Activated CD8-positive, alpha-beta memory T cell treated with anti-CD3 and anti-CD28 coated beads, Interleukin-2, amount 50 U/mL, for 4 hours (primary cell): ENCODE measurements at regions not wholly inside any gene's neighbourhood (a gene's known extent, or its start where the extent isn't known, plus 50 kb on each side); places are given as distances from the start of the nearest gene placed in this dataset.

Source experiments
- DNase-seq: peaks from one replicate; pipeline ENCODE4 v3.0.0-alpha.2; 2020

DNA sequence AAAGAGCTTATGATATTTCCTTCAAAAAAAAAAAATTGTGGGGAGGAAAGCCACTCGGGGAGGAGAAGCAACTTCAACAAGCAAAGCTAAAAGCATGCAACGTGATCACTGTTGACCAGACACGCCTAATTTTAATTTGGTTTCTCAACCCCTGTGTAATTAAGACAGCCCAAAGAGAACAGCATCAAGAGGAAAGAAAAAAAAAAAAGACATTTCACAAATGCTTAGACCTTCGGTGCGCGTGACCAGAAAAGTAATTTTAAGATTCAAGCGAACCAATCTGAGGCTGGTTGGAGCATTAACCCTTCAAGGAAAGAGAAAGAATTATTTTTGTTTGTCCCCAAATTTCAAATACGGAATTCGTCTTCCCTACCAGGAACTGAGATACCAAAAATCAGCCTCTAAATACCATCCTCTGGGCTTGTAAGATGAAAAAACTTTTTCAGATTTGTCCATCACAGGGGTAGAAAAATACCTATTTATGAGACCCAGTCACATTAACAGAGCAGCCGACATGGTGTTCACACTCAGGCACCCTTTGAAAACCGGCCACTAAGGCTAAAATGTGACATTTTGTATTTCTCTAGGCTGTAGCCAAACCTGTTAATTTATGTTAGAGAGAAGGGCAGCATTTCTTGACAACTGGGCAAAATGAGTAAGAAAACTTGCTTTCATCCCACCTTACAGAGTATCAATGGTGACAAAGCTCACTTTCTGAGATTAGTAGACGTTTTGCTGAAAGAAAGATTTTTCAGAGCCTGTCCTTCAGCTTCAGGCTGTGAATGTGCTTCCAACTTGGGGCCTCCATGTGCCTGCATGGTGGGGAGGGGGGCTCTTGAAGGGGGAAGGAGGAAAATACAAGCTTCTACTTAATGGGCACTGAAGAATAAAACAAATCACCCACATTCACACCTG is 179.9 kb upstream of the KLF14 start:
- no peak for DNase-seq

DNA sequence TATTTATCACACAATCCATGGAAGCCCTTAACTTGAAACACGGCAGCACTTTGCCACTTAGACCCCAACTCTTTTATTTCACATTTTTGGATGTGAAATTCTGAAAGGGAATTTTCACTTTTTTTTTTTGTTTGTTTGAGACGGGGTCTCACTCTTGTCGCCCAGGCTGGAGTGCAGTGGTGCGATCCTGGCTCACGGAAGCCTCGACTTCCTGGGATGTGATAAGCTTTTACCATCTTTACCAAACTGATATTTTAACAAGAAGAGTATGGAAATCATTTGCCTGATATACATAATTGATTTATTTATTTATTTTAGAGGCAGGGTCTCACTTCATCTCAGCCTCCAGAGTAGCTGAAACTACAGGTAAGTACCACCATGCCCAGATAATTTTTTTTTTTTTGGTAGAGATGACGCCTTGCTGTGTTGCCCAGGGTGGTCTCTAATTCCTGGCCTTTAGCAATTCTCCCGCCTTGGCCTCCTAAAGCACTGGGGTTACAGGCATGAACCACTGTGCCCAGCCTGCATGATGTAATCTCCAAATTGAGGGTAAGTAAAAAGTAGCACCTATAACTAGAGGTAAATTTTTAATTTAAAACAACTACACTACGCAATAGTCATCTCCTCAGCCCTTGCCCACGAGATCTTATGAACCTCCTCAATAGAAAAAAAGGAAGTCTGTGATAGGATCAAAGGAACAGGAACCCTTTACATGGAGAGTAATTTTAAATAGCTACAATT is 180.7 kb upstream of the KLF14 start:
- DNase-seq, result no peak

DNA sequence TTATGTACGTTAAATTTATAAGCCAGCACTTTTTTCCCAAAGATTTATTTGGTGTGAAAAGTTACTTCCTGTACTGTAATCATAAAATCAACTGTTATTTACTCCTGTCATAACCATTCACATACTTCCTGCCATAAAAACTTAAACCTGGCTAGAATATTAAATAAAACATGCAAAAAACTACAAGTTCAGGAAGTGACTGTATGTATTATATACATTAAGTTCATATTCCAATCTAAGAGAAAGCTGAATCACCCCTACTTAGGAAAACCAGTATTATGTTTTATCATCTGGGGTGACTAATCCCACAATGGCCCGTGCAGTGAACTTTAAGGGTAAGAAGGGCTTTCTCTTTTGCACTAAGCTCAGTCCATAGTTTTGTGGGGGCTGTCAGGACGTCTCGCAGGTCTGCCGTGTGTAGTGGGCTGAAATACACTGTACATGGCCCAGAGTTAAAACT is 183.7 kb upstream of the KLF14 start:
- DNase-seq, result no peak

DNA sequence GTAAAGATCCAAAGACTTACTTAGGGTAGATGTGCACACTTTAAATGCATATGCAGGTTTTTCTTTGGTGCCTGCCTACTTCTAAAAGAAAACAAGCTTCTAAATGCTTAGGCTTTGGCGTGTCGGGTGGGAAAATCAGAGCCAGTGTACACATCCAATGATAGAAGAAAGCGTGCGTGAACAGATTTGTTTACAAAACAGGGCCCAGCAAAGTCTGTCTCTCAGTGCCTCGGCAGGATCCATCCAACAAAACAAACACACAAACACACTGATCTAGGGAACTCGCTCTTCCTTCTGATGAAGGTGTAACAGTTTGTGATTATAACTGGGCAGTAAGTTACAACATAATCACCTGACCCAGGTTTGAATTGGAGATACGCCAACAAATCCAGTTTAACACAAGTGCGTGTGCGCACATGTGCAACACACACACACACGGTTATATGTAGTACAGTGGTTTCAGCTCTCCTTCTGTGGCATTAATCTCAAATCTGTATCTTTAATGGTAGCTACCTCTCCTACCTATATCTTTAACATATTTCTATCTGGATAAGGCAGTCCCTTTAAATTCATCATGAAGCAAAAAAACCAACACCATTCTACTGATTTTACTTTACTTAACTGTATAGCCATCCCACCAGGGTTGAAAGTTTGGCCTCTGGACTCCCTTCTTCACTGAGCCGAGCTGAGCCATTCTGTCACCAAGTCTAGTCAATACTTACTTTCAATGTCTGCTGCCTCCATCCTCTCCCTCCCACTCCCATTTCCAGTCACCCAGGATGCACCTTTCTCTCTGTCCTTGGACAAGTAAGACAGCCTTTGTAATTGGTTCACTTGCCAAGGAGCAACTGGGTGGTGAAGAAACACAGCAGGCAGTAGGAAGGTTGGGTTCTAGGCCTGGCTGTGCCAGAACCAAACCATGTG is 184.4 kb upstream of the KLF14 start:
- no peak for DNase-seq

DNA sequence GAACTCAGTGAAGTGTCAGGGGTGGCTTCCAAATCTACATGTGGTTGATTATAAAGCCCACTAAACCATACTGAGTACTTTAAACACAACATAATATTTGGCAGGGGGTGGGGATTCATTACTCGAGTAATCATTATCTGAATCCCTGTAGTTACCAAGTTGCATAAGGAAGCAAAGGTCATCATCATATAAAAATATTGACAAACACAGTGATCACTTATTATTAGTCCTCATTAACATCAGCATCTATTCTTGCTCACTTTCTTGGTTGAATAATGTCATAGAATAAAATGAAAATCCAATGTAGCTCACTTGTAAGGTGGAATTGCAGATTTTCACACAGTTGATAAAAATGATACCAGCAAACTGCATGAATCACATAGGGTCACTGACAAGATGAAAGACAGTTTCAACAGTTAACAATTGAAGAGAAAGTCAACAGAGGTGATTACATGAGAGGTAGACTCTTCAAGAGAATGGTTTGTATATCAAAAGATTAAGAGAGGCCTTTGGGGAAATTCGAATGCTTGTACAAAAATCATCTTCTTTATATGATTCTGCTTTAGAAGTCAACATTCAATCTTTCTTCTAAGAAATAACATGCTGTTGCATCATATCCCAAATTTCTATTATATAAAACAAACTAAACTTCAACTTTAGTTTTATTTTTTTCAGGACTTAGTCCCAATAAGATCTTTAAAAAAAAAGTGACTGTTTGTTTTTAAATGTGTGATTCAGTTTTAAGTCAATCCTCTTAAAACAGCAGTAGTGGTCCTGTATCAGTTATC is 185.5 kb upstream of the KLF14 start:
- DNase-seq, result no peak

DNA sequence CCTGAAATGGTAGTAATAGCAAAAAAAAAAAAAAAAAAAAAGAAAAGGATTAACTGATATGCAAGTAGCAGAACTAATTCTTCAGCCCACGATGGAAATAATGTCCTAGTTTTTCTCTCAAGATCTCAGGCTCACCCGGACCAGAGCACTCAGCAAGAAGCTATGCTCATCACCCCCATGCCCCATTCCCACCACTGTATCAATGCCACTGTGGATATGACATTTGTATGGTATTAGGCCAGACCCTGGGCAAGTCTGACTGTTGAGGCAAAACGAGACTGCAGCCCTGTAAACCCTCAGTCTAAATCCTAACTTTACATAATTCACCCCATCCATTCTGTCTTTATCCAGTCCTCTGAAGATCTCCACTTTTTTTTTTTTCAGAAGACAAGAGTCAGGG is 186.1 kb upstream of the KLF14 start:
- DNase-seq, result no peak

DNA sequence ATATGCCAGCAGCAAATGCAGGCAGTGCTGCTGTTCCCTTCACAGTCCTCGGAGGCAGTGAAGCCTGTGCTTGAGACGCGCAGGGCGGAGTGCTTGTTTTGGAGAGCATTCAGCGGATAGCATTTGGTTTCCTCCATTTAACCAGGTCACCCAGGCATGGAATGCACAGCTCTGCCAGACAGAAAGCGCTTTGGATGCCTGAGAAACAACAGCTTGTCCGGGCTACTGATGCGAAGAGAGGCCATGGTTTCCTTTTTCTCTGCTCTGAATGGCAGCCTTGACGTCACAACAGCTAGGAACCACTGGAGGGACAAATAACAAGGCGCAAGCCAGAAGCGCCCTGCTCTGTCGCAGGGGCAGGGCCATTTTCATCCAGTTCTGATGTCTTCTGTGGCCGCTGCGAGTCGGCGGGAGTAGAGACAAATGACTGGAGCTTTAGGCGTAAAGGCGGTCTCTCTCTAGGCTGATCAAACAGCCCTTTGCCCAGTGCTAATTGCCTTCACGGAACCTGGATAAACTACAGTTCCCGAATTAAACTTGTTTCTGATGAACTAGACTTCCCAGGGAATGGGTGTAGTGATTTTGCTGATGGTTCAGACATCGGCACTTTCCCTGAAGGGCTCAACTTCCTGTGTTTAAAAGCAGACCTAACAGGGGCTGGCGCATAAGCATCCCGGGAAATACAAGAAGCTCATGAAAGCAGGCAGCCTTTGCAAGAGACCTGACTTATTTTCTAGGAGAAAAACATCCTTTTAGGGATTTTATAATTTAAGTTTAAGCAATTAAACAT is 187.6 kb upstream of the KLF14 start:
- DNase-seq, result no peak

DNA sequence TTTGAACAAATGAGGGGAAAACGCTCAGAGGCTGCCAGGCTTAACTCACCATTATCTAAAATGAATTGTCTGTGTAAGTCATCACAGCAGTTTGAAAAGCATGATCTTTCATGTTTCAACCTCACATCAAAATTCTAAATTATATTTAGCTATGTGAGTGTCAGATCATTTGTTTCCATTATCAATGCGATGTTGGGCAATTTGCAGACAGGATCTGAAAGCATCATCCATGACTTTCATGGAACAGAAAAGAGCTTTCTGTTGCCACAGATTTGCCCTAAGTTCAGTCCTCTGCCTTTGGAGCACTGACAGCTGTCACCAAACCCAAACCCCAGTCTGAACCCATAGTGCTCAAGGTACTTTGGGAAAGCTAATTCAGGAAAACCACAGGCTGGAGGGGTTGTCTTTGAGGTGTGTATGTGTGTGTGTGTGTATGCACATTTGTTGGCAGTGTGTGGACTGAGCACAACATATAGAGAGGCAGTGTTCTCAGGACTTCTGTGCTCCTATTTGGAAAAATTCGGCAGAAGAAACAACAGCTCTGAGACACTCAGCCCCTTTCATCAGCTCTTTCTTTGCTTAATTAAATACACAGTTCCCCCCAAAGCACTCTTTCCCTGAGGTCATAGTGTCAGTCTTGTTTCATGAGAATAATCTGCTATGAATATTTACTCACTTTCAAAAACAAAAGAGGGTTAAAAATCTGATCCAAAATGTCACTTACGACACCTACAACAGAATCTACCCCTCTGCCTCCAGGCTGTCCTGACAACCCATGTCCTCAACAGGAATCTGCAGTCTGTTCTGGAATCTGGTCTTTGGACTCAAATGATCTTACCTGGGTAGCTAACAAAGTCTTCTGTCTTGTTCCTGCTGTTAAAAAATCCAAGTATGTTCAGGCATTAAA is 188.5 kb upstream of the KLF14 start:
- DNase-seq, result no peak

DNA sequence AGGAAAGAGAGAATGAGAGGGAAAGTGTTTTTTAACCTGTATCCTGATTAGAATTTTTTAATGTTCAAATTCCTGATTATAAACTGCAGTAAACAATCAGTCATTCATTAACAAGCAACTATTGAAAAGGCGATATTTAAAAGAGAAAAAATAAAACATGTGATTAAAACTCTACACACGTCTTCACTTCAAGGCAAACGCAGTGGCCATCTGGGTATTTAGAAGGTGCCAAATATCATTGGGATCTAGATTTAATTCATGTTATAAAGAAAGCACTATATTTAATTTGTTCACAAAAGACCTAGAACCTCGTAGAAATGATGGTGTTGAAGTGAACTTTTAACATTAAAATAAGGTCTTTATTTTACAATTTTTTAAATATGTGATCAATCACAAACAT is 189.4 kb upstream of the KLF14 start:
- no peak for DNase-seq

DNA sequence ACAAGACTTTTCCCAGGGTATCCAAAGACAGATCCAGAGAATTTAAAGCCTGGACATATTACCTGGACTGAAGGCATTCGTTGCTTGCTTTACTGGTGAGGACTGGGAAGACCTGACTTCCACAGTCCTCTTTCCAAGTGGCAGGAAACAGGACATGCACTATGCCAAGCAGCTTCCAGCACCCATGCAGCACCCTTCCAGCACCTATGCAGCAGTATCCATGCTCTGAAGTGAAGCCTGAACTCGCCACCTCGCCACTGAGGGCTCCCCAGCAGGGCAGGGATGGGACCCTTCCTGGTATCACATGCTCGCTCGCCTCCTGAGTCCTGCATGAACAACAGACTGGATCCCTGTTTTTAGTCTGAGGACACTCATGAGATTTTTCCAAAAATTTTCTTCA is 189.9 kb upstream of the KLF14 start:
- DNase-seq, result no peak

DNA sequence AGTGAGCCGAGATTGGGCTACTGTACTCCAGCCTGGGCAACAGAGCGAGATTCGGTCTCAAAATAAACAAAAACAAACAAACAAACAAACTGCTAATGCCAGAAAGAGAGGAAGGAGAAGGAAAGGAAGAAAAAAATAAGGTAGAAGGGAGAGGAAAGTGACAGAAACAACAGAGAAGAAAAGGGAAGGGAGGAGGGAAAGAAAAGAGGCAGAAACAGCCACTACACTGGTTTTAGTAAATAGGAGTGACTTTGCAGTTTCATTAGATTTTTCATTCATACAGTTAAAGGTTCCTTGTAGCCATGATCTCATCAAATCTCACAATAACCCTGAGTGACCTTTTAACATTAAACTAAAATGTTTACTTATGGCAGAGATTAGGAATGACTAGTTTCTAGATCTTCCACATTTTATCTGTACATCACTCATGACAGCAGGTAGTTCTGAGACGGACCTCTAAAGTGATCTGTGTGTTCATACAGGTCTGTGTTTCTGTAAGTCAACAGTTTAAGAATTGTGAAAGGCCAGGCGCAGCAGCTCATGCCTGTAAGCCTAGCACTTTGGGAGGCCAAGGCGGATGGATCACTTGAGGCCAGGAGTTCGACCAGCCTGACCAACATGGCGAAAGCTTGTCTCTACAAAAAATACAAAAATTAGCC is 191.3 kb upstream of the KLF14 start:
- no peak for DNase-seq

DNA sequence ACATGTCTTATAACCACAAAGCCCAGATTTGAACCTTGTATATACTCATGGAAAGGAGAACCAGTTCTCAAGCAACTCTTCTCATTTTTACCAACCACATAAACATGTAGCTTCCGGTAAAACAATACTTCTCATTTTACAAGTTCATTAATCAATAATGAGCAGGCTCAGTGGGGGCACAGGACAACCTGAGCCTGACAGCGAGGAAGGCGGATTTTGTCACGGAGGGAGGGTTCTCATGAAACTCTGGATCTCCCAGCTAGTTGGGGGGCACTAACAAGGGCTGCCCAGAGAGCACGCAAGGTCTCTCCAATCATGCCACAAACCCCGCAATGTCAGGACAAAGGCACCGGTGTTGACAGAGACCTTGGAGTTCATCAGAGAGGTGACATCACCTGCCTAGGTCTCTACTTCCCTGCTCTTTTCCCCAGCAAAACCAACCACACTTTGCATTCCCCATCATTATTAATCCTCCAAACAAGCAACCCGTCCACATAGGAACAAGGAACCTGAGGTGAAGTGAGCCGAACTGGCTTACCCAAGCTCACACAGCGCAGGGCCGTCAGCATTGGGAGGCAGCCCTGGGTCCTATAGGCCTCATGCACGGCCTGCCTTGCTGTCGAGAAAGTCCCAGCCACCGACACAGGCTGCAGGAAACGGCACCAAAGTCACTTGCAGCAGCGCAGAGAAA is 192.1 kb upstream of the KLF14 start:
- no peak for DNase-seq

DNA sequence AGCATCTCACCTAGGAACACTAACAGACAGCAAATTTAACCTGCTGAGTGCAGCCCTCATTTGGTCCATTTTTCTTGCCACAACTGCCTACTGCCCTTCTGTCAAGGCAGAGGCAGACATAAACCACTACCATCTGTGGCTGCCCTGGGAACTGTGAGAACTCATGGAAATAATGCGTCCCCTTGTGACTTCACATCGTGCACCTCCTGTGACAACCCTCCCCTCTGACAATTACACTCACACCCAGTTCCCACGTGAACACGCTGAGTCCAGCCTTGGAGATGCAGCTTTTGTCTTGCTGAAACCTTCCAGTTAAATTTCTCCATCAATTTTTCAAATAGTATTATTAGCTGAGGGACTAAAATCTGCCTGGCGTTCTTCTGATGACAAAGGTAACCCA is 193.1 kb upstream of the KLF14 start:
- DNase-seq, result no peak

DNA sequence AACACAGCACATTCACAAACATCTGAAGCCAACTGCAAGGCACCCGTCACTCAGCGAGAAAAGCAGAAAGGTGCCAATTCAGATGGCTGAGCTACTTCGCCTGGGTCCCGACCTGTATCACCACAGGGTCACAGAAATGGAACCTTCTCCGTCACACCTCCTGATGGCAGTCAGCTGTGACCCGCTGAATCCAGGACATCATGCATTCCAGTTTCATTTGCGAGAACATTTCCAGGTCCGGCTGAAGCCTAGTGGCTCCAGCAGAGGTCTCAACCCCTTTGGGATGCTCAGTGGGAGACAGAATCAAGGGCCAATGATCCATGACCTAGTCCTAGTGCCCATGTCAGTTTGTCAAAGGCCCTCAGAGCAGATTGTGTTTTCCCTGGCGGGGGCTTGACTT is 193.6 kb upstream of the KLF14 start:
- DNase-seq, result no peak

DNA sequence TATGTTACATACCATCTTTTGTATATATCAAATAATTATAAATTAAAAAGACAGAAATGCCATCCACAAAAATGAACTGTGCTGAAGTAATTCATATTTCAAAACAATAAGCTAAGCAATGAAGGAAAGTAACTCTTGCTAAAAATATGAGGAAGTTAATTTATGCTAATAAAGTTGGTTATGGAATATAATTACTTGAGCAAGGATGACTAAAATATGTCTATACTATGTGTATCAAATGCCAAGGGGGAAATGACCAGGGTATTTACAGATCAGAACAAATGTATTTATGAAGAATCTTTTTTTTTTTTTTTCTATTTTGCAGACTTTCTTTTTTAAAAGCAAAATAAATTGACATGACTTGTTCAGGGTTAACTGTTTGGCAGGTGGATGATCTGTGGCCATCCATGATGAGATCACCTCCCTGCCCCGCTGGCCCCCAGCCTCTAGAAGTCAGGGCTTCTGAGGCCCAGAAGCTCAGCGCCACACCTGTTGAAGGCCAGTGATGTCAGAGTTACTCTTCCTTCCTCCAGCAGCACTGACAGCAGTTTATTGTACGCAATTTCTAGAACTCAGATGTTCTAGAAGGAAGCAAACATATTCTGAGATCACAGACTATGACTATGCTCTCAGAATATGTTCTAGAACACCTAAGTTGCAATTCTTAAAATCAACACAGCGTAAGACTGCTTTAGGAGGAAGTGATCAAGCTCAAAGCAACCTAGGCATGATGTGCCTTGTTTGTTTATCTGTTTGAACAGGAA is 196.1 kb upstream of the KLF14 start:
- no peak for DNase-seq

DNA sequence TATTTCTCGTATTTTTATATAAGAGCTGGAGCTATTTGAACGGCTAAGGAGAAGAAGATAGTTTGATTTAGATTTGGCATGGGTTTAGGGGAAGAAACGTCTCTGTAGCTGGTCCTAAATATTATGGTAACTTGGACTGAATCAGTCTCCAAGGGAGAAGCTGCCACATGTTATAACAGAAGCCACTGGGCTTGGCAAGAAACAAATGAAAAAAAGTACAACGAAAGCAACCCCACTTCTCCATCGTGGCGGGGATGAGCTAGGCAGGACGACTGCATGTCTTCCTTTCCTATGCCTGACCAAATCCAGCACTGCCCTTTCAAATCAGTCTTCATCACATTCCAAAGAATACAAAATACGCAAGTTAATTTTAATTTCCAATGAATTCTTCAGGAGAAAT is 196.7 kb upstream of the KLF14 start:
- no peak for DNase-seq

DNA sequence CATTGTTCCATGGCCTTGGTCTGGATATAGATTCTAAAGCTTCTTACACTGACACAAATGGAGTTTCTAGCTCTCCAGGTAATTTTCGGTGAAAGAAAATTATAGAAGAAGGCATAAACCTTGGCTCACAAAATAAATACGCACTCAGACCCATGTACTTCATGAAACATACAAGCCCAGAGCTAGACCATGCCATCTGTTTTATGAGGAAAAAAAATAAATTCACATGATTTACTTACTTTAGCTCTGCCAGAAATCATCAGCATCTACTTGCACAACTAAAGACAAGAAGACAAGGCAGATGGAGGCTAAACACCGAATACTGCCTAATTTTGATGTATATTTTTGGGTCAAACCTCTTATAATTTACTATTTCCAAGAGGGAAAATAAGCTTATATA is 197.4 kb upstream of the KLF14 start:
- DNase-seq, result no peak

DNA sequence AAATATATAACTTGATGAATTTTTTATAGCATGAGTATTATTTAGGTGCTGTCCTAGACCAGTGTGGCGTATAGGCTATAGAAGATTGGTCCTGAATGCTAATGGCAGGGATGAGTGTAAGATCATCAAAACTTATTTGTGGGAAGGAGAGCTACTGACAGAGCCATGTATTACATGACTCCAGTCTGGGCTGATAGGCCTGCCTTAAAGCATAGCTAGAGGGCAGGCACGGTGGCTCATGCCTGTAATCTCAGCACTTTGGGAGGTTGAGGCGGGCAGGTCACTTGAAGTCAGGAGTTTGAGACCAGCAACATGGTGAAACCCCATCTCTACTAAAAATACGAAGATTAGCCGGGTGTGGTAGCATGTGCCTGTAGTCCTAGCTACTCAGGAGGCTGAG is 198.1 kb upstream of the KLF14 start:
- no peak for DNase-seq
